Sigmoid colon (tissue), 6 donors: ENCODE measurements at regions not wholly inside any gene's neighbourhood (a gene's known extent, or its start where the extent isn't known, plus 50 kb on each side); places are given as distances from the start of the nearest gene placed in this dataset.

ENCODE experiments used
- DNase-seq: peaks from one replicate; pipeline ENCODE4 v3.0.0-alpha.2; 2019
- H3K27ac ChIP-seq, 4 donors: fragments of 200-600 bp; sonication (generic); one replicate each; pipeline ENCODE4 v1.5.1; 2016 to 2019; ENCODE audit warnings: mild to moderate bottlenecking in 1 of 4
- H3K27me3 ChIP-seq, 3 donors: fragments of 200-600 bp; sonication (generic); one replicate each; pipeline ENCODE4 v1.5.1; 2019; ENCODE audit warnings: mild to moderate bottlenecking in 1 of 3
- H3K36me3 ChIP-seq, 4 donors: fragments of 200-600 bp; sonication (generic); one replicate each; pipeline ENCODE4 v1.5.1; 2016 to 2019
- H3K4me1 ChIP-seq, 4 donors: fragments of 200-600 bp; sonication (generic); one replicate each; pipeline ENCODE4 v1.5.1; 2017 to 2019
- H3K4me3 ChIP-seq, 4 donors: fragments of 200-600 bp; sonication (generic); one replicate each; pipeline ENCODE4 v1.5.1; 2017 to 2019; ENCODE audit warnings: mild to moderate bottlenecking in 2 of 4, moderate library complexity in 1 of 4
- H3K9me3 ChIP-seq, 4 donors: fragments of 200-600 bp in 3 of 4; sonication (generic) in 3 of 4; one replicate each; pipeline versions ENCODE4 v1.5.1 to v1.6.1; 2013 to 2019
- EP300 ChIP-seq, 4 donors: sonication (generic); formaldehyde crosslinking; IDR thresholded peaks; one replicate each; pipeline ENCODE4 v1.6.1; 2017; ENCODE audit warnings: antibody characterized with exemption in 4 of 4
- POLR2A ChIP-seq, 2 donors: fragments of 450-650 bp; IDR thresholded peaks; one replicate each; pipeline ENCODE4 v1.6.1; 2016; ENCODE audit warnings: antibody characterized with exemption in 2 of 2, mild to moderate bottlenecking in 2 of 2, moderate library complexity in 2 of 2
- POLR2AphosphoS5 ChIP-seq, 4 donors: sonication (generic); formaldehyde crosslinking; IDR thresholded peaks; one replicate each; pipeline ENCODE4 v1.6.1; 2017; ENCODE audit warnings: antibody characterized with exemption in 4 of 4
- WGBS, 2 donors: extraction: QIAGEN DNeasy Blood & Tissue Kit; methylation state at CpG; one replicate each; pipeline ENCODE4 v1.1.7; 2013; 5-methylcytosine and 5-hydroxymethylcytosine counted together
- intact Hi-C: fragments of 100-400 bp; cut with DNase I; formaldehyde crosslinking; loops from one replicate; pipeline ENCODE4 v1.15.1; 2023
- TF ChIP-seq, protein P1 (sequence below), 4 experiments: fragments of 450-650 bp in 3 of 4; fragments of 200-600 bp in 1 of 4; IDR thresholded peaks; one replicate each; pipeline ENCODE4 v1.5.1; 2016 to 2019; ENCODE audit warnings: antibody characterized with exemption in 4 of 4, mild to moderate bottlenecking in 3 of 4, moderate library complexity in 2 of 4
- donor health status: healthy with polysubstance abuse.
- donor health status: healthy.

DNA sequence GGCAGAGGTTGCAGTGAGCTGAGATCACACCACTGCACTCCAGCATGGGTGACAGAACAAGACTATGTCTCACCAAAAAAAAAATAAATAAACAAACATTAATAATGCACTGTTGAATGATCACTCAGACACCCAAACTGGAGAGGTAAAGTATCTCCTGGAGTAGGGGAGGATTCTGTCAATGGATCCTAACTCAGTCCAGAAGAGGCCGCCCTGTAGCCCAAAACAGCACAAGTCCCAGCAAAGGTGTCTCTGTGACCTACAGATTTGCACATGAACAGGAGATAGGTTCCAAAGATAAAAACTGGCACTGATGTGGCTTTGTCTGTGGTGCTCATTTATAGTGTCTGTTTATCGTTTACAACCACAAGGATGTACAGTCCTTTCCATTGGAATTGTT lies 352.9 kb upstream of the USP9Y start:
- WGBS, 2 donors, result 64 to 81% methylated on average over 2 of the region's 2 CpGs
- H3K27ac ChIP-seq, result no peak overlapping the region
- TF ChIP-seq EP300 (IDR thresholded peaks at IDR 0.05) (no peak), POLR2AphosphoS5 (IDR thresholded peaks at IDR 0.05) (no peak), POLR2A (IDR thresholded peaks at IDR 0.05) (no peak)
- TF ChIP-seq, protein P1, sequence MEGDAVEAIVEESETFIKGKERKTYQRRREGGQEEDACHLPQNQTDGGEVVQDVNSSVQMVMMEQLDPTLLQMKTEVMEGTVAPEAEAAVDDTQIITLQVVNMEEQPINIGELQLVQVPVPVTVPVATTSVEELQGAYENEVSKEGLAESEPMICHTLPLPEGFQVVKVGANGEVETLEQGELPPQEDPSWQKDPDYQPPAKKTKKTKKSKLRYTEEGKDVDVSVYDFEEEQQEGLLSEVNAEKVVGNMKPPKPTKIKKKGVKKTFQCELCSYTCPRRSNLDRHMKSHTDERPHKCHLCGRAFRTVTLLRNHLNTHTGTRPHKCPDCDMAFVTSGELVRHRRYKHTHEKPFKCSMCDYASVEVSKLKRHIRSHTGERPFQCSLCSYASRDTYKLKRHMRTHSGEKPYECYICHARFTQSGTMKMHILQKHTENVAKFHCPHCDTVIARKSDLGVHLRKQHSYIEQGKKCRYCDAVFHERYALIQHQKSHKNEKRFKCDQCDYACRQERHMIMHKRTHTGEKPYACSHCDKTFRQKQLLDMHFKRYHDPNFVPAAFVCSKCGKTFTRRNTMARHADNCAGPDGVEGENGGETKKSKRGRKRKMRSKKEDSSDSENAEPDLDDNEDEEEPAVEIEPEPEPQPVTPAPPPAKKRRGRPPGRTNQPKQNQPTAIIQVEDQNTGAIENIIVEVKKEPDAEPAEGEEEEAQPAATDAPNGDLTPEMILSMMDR (IDR thresholded peaks at IDR 0.05), result no peak
- no peak for DNase-seq
- H3K9me3 ChIP-seq, result no peaks in the 10 kb centered on the region
- H3K4me1 ChIP-seq, result no peaks in the 10 kb centered on the region
- intact Hi-C loops, result no loop called here
- H3K36me3 ChIP-seq, result no peaks in the 10 kb centered on the region
- H3K4me3 ChIP-seq, result no peak overlapping the region
- no peaks in the 10 kb centered on the region for H3K27me3 ChIP-seq

DNA sequence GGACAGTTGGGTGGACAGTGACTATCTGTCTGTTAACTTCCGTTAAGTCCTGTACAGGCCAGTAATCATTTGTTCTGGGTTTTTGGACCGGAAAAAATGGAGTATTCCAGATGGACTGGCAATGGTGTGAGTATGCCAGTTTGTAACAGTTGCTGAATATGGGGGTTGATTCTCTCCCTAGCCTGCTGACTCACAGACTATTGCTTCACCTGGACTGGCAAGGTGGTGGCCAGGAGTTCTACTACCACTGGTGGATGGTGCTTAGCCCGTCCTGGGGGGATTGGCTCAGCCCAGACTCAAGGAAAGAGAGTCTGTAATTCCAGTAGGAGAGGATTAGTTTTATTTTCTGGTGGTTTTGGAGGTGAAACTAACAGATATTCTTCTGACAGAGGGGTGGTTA lies 343.8 kb upstream of the USP9Y start:
- DNase-seq, result no peak
- 89 to 91% methylated on average over 3 of the region's 3 CpGs for WGBS, 2 donors

DNA sequence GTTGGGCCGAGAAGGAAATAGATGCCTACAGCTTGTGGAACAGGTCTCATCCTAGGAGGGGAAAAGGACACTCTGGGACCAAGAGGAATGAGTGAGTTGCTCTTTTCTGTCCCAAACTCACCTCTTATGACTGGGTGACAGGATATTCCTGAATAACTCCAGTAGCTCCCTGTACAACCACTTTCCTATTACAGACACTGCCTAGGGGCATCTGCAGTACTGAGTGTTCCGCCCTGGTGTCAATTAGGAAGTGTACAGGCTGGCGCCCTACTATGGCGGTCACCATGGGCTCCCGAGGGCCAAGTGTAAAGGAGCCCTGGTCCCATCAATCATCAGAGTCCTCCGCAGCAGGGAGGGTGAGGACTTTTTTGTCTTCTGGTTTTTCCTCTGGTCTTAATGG lies 343.4 kb upstream of the USP9Y start:
- no peak for DNase-seq
- 94 to 95% methylated on average over 6 of the region's 6 CpGs for WGBS, 2 donors
- H3K27me3 ChIP-seq, result no peaks in the 10 kb centered on the region
- no peaks in the 10 kb centered on the region for H3K36me3 ChIP-seq
- H3K9me3 ChIP-seq, result no peaks in the 10 kb centered on the region
- intact Hi-C loops, result no loop called here
- H3K4me1 ChIP-seq, result no peaks in the 10 kb centered on the region
- no peak overlapping the region for H3K4me3 ChIP-seq
- H3K27ac ChIP-seq, result no peak overlapping the region
- TF ChIP-seq POLR2AphosphoS5 (IDR thresholded peaks at IDR 0.05) (no peak), EP300 (IDR thresholded peaks at IDR 0.05) (no peak), POLR2A (IDR thresholded peaks at IDR 0.05) (no peak)
- TF ChIP-seq, protein P1 (IDR thresholded peaks at IDR 0.05), result no peak

More for the DNA sequence above, 343.8 kb upstream of the USP9Y start:
- Histone ChIP-seq H3K9me3 (no peaks in the 10 kb centered on the region), H3K36me3 (no peaks in the 10 kb centered on the region), H3K27me3 (no peaks in the 10 kb centered on the region), H3K27ac (no peak overlapping the region), H3K4me3 (no peak overlapping the region), H3K4me1 (no peaks in the 10 kb centered on the region)
- intact Hi-C loops, result no loop called here
- no peak for TF ChIP-seq EP300 (IDR thresholded peaks at IDR 0.05)

DNA sequence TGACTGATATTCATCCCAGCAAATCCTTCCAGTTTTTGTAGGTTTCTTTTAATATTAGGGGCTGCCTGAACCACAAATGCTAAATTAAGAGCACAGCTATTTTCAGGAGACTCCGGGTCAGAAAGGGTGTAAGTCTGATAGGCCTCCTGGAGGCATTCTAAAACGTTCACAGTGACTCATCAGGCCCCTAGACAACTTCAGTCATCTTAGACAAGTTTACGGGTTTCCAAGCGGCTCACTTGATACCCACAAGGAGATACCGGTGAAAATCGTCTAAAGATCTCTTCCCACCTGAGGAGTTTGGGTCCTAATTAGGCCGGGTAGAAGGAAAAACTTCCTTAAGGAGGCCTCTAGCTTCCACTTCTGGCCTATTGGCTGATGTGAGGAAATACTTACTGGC lies 342.7 kb upstream of the USP9Y start:
- intact Hi-C loops, result no loop called here
- no peak overlapping the region for H3K4me3 ChIP-seq
- H3K27me3 ChIP-seq, result no peaks in the 10 kb centered on the region
- no peaks in the 10 kb centered on the region for H3K9me3 ChIP-seq
- TF ChIP-seq, protein P1 (IDR thresholded peaks at IDR 0.05), result no peak
- TF ChIP-seq EP300 (IDR thresholded peaks at IDR 0.05) (no peak), POLR2A (IDR thresholded peaks at IDR 0.05) (no peak), POLR2AphosphoS5 (IDR thresholded peaks at IDR 0.05) (no peak)
- 76 to 79% methylated on average over 7 of the region's 7 CpGs for WGBS, 2 donors
- no peaks in the 10 kb centered on the region for H3K36me3 ChIP-seq
- DNase-seq, result no peak
- no peaks in the 10 kb centered on the region for H3K4me1 ChIP-seq
- H3K27ac ChIP-seq, result no peak overlapping the region

DNA sequence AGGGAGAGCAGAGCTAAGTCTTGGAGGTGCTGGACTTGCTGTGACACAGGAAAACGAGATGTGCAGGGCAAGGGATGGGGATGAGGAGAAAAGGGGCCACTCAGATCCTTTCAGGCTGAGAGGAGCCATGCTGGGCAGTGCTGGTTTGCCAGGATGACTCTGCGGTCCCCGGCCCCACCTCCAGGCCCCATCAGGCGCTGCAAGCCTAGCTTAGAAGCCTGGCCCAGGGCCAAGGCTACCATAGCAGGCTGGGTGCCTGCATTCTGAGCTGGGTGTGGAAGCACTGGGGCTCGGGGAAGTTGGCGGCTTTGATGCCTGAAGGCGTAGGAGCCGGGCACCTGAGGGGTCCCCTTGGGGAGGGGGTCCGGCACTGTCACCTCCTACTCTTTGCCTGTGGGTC lies 341.2 kb upstream of the USP9Y start:
- H3K4me1 ChIP-seq, result no peaks in the 10 kb centered on the region
- WGBS, 2 donors, result 6 to 27% methylated on average over 9 of the region's 9 CpGs
- intact Hi-C loops, result no loop called here

More for the DNA sequence above, 341.2 kb upstream of the USP9Y start:
- H3K9me3 ChIP-seq, result no peaks in the 10 kb centered on the region
- H3K27me3 ChIP-seq, result no peaks in the 10 kb centered on the region
- TF ChIP-seq, protein P1 (IDR thresholded peaks at IDR 0.05), result no peak
- TF ChIP-seq POLR2A (IDR thresholded peaks at IDR 0.05) (no peak), POLR2AphosphoS5 (IDR thresholded peaks at IDR 0.05) (no peak), EP300 (IDR thresholded peaks at IDR 0.05) (no peak)
- DNase-seq, result no peak
- H3K4me3 ChIP-seq, result no peak overlapping the region
- H3K36me3 ChIP-seq, result no peaks in the 10 kb centered on the region
- no peak overlapping the region for H3K27ac ChIP-seq
